LNCAP (cell line): ENCODE measurements at regions not wholly inside any gene's neighbourhood (a gene's known extent, or its start where the extent isn't known, plus 50 kb on each side); places are given as distances from the start of the nearest gene placed in this dataset.

Source experiments
- TF ChIP-seq, protein P1 (sequence below): fragments of 450-650 bp; IDR thresholded peaks from 2 replicates; pipeline ENCODE4 v1.5.1; 2017; ENCODE audit warnings: mild to moderate bottlenecking

DNA sequence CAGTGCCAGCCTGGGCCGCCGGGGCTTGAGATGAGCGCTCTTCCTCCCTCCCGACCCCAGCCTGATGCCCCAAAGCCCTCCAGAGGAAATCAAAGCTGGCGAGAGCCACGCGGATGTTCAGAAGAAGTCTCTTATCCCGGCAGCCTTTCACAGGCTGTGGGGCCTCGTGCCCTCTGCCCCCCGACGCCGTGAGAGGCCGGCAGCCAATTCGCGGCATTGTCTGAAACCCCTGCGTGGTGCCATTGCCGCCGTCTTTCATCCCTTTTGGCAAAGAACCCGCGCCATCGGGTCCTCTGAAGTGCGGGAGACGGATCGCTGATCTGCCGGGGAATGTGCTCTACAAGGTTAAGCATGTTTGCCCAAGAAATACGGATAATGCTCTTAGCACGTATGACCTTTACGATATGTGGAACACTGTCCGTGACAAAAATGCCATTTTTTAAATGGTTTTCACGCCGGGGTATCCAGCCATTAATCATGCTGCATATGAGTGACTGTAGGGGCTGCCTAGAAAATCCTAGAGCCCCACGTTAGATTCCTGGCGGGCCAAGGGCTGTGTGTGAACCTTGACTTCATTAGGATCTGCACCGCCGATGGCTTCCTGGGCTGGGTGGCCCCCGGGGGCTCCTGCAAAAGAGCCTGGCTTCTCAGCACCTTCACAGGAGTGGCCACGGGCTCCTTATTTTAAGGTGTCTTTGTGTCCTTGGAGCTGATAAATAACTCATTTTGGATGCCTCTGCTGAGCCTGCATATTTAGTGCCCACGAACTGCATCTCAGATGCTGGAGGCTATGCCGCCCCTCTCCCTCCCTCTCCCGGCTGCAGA is 165.1 kb upstream of the TNRC6C start:
- TF ChIP-seq, protein P1, sequence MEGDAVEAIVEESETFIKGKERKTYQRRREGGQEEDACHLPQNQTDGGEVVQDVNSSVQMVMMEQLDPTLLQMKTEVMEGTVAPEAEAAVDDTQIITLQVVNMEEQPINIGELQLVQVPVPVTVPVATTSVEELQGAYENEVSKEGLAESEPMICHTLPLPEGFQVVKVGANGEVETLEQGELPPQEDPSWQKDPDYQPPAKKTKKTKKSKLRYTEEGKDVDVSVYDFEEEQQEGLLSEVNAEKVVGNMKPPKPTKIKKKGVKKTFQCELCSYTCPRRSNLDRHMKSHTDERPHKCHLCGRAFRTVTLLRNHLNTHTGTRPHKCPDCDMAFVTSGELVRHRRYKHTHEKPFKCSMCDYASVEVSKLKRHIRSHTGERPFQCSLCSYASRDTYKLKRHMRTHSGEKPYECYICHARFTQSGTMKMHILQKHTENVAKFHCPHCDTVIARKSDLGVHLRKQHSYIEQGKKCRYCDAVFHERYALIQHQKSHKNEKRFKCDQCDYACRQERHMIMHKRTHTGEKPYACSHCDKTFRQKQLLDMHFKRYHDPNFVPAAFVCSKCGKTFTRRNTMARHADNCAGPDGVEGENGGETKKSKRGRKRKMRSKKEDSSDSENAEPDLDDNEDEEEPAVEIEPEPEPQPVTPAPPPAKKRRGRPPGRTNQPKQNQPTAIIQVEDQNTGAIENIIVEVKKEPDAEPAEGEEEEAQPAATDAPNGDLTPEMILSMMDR, result no peak

DNA sequence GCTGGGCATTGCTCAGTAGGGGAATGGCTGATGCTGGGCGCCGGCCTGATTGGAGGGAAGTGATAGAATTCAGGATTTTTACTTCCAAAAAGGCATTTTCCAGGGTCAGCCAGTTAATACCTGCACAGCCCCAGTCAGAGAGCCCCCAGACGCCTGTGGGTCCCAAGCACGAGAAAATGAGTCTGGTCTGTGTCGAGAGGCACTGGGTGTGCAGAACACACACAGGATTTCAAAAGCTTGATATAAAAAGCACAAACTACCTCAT is 164.6 kb upstream of the TNRC6C start:
- TF ChIP-seq, protein P1, result no peak

DNA sequence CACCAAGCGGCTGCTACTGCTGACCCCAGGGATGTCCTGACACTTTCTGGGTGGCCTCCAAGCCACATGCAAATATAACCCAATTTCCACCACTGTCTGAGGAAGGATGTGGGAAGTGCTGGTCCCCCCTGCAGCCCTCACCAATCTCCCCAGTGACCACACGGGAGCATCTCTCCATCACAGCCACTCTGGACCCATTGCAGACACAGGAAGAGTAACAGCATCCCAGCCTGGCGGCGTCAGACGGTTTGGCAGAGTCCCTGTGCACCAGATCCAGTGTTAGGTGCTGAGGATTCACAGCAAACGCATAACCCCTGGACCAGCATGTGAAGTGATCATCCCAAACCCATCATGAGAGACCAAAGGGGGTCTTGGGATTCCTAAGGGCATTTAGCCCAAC is 163.7 kb upstream of the TNRC6C start:
- TF ChIP-seq, protein P1, result no peak

DNA sequence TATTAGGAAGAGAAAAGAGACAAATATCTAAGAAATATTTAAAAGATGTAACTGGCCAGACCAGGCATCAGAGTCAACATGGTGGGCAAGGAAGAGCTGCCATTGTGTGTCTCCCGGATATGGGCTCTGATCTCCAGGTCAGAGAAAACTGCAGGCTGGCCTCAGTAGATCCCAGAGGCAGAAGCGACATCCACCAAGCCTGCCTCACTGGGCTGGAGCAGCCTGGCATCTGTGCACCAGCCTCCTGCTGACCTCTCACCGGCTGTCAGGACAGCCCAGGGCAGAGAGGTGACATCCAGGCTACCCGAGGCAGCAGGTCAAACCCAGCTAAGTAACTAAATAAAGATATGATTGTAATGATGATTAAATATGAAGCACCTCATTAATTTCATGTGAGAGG is 162.8 kb upstream of the TNRC6C start:
- TF ChIP-seq, protein P1, result no peak

DNA sequence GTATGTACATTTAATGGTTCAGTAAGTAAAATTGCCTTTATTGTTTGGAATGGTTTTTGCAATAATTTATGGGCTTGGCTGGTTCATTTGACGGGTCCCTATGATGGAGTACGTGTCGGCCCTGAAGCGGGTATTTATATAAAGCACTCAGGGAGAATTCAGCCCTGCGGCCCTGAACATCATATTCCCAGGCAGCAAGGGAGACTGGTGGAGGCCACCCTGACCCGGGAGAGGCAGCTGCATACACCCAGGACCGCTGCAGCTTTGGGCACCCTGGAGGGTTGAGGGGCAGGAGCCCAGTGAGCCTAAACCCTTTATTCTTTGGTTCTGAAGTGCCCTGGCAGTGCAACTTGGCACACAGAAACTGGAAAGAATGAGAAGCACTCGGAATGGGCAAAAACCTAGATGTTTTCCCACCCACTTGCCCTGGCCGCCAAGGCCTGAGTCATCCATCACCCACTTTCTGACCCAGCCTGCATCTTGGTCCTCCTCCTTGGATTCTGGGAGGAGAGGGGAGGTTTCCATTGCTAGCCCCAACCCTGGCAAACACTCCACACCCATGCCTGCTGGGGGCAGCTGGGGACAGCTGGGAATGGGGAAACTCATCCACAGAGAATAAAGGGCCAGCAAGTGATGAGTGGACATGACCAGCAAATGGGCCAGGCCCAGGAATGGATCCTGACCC is 162.2 kb upstream of the TNRC6C start:
- TF ChIP-seq, protein P1, result no peak

DNA sequence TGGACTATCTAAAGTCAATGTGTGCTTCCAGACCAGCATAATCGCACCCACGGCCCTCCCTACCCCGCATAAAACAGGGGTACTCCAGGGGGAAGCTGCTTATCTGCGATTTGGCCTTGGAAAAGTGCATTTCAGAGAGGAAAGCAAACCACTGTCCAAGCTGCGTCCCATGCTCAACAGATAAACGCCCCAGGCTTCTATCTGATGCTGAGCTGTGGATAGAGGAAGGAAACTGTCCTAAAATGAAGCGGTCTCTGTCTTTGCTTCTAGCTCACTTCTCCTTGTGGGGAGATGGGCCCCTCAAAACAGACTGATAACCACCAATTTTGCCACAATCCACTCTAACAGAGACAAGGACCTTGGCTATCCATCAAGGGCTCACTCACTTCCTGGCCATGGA is 160.5 kb upstream of the TNRC6C start:
- TF ChIP-seq, protein P1, result no peak

DNA sequence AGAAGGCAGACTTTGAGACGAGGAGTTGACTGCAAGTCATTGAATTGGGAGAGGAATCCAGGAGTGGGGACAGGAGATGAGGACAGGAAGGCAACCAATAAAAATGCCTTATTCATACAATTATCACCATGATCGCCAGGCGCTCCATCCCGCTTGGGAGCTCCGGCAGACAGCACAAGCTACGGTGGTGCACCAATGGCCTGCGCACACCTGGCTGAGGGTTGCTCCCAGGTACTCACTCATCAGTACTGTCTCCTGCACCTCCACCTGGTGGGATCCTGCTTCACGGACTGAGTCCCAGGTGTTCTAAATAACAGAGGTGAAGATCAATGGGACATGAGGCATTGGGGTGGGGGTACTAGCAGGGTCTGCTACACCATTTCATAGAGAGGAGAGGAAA is 160.0 kb upstream of the TNRC6C start:
- TF ChIP-seq, protein P1, result no peak
